HEK293T (cell line): ENCODE measurements at regions not wholly inside any gene's neighbourhood (a gene's known extent, or its start where the extent isn't known, plus 50 kb on each side); places are given as distances from the start of the nearest gene placed in this dataset.

Source experiments
- ARNT ChIP-seq: fragments of 450-650 bp; IDR thresholded peaks from 2 replicates; pipeline ENCODE4 v1.6.1; 2017; ENCODE audit warnings: mild to moderate bottlenecking
- FOXK2 ChIP-seq: fragments of 450-650 bp; IDR thresholded peaks from 2 replicates; pipeline ENCODE4 v1.6.1; 2016; ENCODE audit warnings: mild to moderate bottlenecking
- FOXM1 ChIP-seq: fragments of 450-650 bp; IDR thresholded peaks from 2 replicates; pipeline ENCODE4 v1.6.1; 2017; ENCODE audit warnings: mild to moderate bottlenecking, borderline replicate concordance
- SUZ12 ChIP-seq: fragments of 450-650 bp; IDR thresholded peaks from 2 replicates; pipeline ENCODE4 v1.6.1; 2016; ENCODE audit warnings: mild to moderate bottlenecking

GRCh38 chr14:98955036-98955740, 316.8 kb downstream of the BCL11B start:
- no peak for TF ChIP-seq SUZ12
- TF ChIP-seq FOXM1, result no peak
- no peak for TF ChIP-seq ARNT
- no peak for TF ChIP-seq FOXK2
